Activated gamma-delta T cell treated with anti-CD3 and anti-CD28 coated beads, Interleukin-2, amount 50 U/mL, for 16 hours (primary cell): ENCODE measurements at regions not wholly inside any gene's neighbourhood (a gene's known extent, or its start where the extent isn't known, plus 50 kb on each side); places are given as distances from the start of the nearest gene placed in this dataset.
"Not testable (repeated sequence)": the region's sequence is repeated elsewhere in the genome, so short reads cannot be mapped to it uniquely, and the experiment has no call there.

Experiments used
- DNase-seq: peaks from one replicate; pipeline ENCODE4 v3.0.0-alpha.2; 2020; ENCODE audit warnings: low read depth

- no peak for DNase-seq
Observed at GRCh38 chr14:37992499-37992898, 215.2 kb upstream of the SSTR1 start.

- DNase-seq = no peak
Observed at GRCh38 chr14:37994846-37995372, 212.8 kb upstream of the SSTR1 start.

GRCh38 chr14:37997017-37997416 lies 210.7 kb upstream of the SSTR1 start:
- no peak for DNase-seq

GRCh38 chr14:38000340-38000739 lies 207.4 kb upstream of the SSTR1 start:
- DNase-seq = no peak

- DNase-seq = no peak
Observed at GRCh38 chr14:38001501-38001900, 206.2 kb upstream of the SSTR1 start.

- no peak for DNase-seq
Observed at GRCh38 chr14:38003746-38004609, 203.7 kb upstream of the SSTR1 start.

GRCh38 chr14:38004610-38004879 lies 203.2 kb upstream of the SSTR1 start:
- DNase-seq = no peak

- not testable (repeated sequence) for DNase-seq
Observed at GRCh38 chr14:38011156-38011555, 196.5 kb upstream of the SSTR1 start.

- DNase-seq = no peak
Observed at GRCh38 chr14:38012056-38012455, 195.6 kb upstream of the SSTR1 start.

GRCh38 chr14:38016497-38016896 lies 191.2 kb upstream of the SSTR1 start:
- no peak for DNase-seq

GRCh38 chr14:38021861-38022260 lies 185.8 kb upstream of the SSTR1 start:
- DNase-seq = no peak

GRCh38 chr14:38022775-38023174 lies 184.9 kb upstream of the SSTR1 start:
- no peak for DNase-seq

GRCh38 chr14:38038171-38038570 lies 169.5 kb upstream of the SSTR1 start:
- no peak for DNase-seq

GRCh38 chr14:38038986-38039385 lies 168.7 kb upstream of the SSTR1 start:
- DNase-seq = no peak

- no peak for DNase-seq
Observed at GRCh38 chr14:38039496-38039895, 168.2 kb upstream of the SSTR1 start.

GRCh38 chr14:38040411-38040810 lies 167.3 kb upstream of the SSTR1 start:
- no peak for DNase-seq

- no peak for DNase-seq
Observed at GRCh38 chr14:38042322-38042721, 165.4 kb upstream of the SSTR1 start.

- no peak for DNase-seq
Observed at GRCh38 chr14:38044710-38045109, 163.0 kb upstream of the SSTR1 start.

- no peak for DNase-seq
Observed at GRCh38 chr14:38045461-38045860, 162.2 kb upstream of the SSTR1 start.

- no peak for DNase-seq
Observed at GRCh38 chr14:38046160-38046559, 161.5 kb upstream of the SSTR1 start.

- DNase-seq = no peak
Observed at GRCh38 chr14:38047195-38047902, 160.4 kb upstream of the SSTR1 start.

- DNase-seq = no peak
Observed at GRCh38 chr14:38053666-38054065, 154.0 kb upstream of the SSTR1 start.

GRCh38 chr14:38056270-38056669 lies 151.4 kb upstream of the SSTR1 start:
- DNase-seq = no peak
